Ascending aorta (tissue), 2 donors: ENCODE measurements at regions not wholly inside any gene's neighbourhood (a gene's known extent, or its start where the extent isn't known, plus 50 kb on each side); places are given as distances from the start of the nearest gene placed in this dataset.
"Not testable (repeated sequence)": the region's sequence is repeated elsewhere in the genome, so short reads cannot be mapped to it uniquely, and the experiment has no call there.

ENCODE experiments used
- DNase-seq, 2 donors: peaks; one replicate each; pipeline ENCODE4 v3.0.0-alpha.2; 2019; ENCODE audit warnings: low spot score in 2 of 2
- H3K27ac ChIP-seq, 2 donors: fragments of 200-600 bp; sonication (generic); one replicate each; pipeline ENCODE4 v1.5.1; 2016 to 2017; ENCODE audit warnings: mild to moderate bottlenecking in 1 of 2
- H3K27me3 ChIP-seq: fragments of 200-600 bp; sonication (generic); one replicate; pipeline ENCODE4 v1.5.1; 2017
- H3K36me3 ChIP-seq, 2 donors: fragments of 200-600 bp; sonication (generic); one replicate each; pipeline ENCODE4 v1.5.1; 2016
- H3K4me1 ChIP-seq, 2 donors: fragments of 200-600 bp; sonication (generic); one replicate each; pipeline ENCODE4 v1.5.1; 2016 to 2017; ENCODE audit warnings: mild to moderate bottlenecking in 1 of 2
- H3K4me3 ChIP-seq, 2 donors: fragments of 200-600 bp; sonication (generic); one replicate each; pipeline ENCODE4 v1.5.1; 2016 to 2017; ENCODE audit warnings: mild to moderate bottlenecking in 1 of 2
- H3K9me3 ChIP-seq, 2 donors: fragments of 200-600 bp; sonication (generic); one replicate each; pipeline ENCODE4 v1.5.1; 2016
- CTCF ChIP-seq, 3 experiments: fragments of 200-600 bp in 2 of 3; fragments of 450-650 bp in 1 of 3; sonication (generic) in 2 of 3; IDR thresholded peaks; one replicate each; pipeline ENCODE4 v1.5.1; 2016 to 2019; ENCODE audit warnings: antibody characterized with exemption in 3 of 3, mild to moderate bottlenecking in 1 of 3, moderate library complexity in 1 of 3
- intact Hi-C: fragments of 100-400 bp; cut with DNase I; formaldehyde crosslinking; loops from one replicate; pipeline ENCODE4 v1.15.1; 2023

GRCh38 chr6:84902354-84902928 is 138.0 kb upstream of the TBX18 start:
- no peak overlapping the region for H3K27ac ChIP-seq
- no peaks in the 10 kb centered on the region for H3K9me3 ChIP-seq
- no peaks in the 10 kb centered on the region for H3K4me1 ChIP-seq
- H3K4me3 ChIP-seq, result no peak overlapping the region
- H3K36me3 ChIP-seq, result no peaks in the 10 kb centered on the region
- no peak for TF ChIP-seq CTCF (IDR thresholded peaks at IDR 0.05)
- no peak for DNase-seq
- intact Hi-C loops, result no loop called here
- no peaks in the 10 kb centered on the region for H3K27me3 ChIP-seq

GRCh38 chr6:84897988-84898594 is 133.7 kb upstream of the TBX18 start:
- H3K27ac ChIP-seq, result no peak overlapping the region
- intact Hi-C loops, result no loop called here
- DNase-seq, result no peak
- no peaks in the 10 kb centered on the region for H3K9me3 ChIP-seq
- H3K4me3 ChIP-seq, result no peak overlapping the region
- no peaks in the 10 kb centered on the region for H3K27me3 ChIP-seq
- no peaks in the 10 kb centered on the region for H3K4me1 ChIP-seq
- no peaks in the 10 kb centered on the region for H3K36me3 ChIP-seq
- TF ChIP-seq CTCF (IDR thresholded peaks at IDR 0.05), result no peak

GRCh38 chr6:84897011-84897410 is 132.6 kb upstream of the TBX18 start:
- H3K27me3 ChIP-seq, result no peaks in the 10 kb centered on the region
- no peaks in the 10 kb centered on the region for H3K9me3 ChIP-seq

GRCh38 chr6:84892671-84893070 is 128.3 kb upstream of the TBX18 start:
- H3K36me3 ChIP-seq, result no peaks in the 10 kb centered on the region
- H3K27ac ChIP-seq, result no peak overlapping the region
- no peak for DNase-seq
- intact Hi-C loops, result no loop called here
- no peak overlapping the region for H3K4me3 ChIP-seq
- TF ChIP-seq CTCF (IDR thresholded peaks at IDR 0.05), result no peak
- no peaks in the 10 kb centered on the region for H3K4me1 ChIP-seq
- no peaks in the 10 kb centered on the region for H3K27me3 ChIP-seq
- H3K9me3 ChIP-seq, result no peaks in the 10 kb centered on the region

More at GRCh38 chr6:84897011-84897410, 132.6 kb upstream of the TBX18 start:
- intact Hi-C loops, result no loop called here
- DNase-seq, result no peak
- no peak overlapping the region for H3K4me3 ChIP-seq
- no peak overlapping the region for H3K27ac ChIP-seq
- no peak for TF ChIP-seq CTCF (IDR thresholded peaks at IDR 0.05)
- H3K36me3 ChIP-seq, result no peaks in the 10 kb centered on the region
- H3K4me1 ChIP-seq, result no peaks in the 10 kb centered on the region

- H3K36me3 ChIP-seq, result no peaks in the 10 kb centered on the region
- no peaks in the 10 kb centered on the region for H3K27me3 ChIP-seq
- H3K4me3 ChIP-seq, result peak overlapping the region in 1 of 2 donors; percentile 6
- DNase-seq, result no peak
- no peaks in the 10 kb centered on the region for H3K9me3 ChIP-seq
- no peaks in the 10 kb centered on the region for H3K4me1 ChIP-seq
- intact Hi-C loops, result no loop called here
- no peak overlapping the region for H3K27ac ChIP-seq
- no peak for TF ChIP-seq CTCF (IDR thresholded peaks at IDR 0.05)
Measured at GRCh38 chr6:84882768-84883766, 118.7 kb upstream of the TBX18 start.

- H3K4me1 ChIP-seq, H3K9me3 ChIP-seq, H3K27me3 ChIP-seq, H3K27ac ChIP-seq, DNase-seq, H3K4me3 ChIP-seq, intact Hi-C loops, H3K36me3 ChIP-seq: not testable (repeated sequence)
Measured at GRCh38 chr6:84879385-84879784, 115.0 kb upstream of the TBX18 start.
